CD4-positive, alpha-beta T cell (primary cell): ENCODE measurements at regions not wholly inside any gene's neighbourhood (a gene's known extent, or its start where the extent isn't known, plus 50 kb on each side); places are given as distances from the start of the nearest gene placed in this dataset.
"Not testable (repeated sequence)": the region's sequence is repeated elsewhere in the genome, so short reads cannot be mapped to it uniquely, and the experiment has no call there.

ENCODE experiments used
- ATAC-seq: fragments of 200-7000 bp; cut with Tn5 transposase; one replicate; pipeline ENCODE4 v1.10.0; 2022; ENCODE audit warnings: mild to moderate bottlenecking; ENCODE audit not compliant: poor library complexity
- CTCF ChIA-PET: fragments of 350-600 bp; sonication (Branson Sonifier 250); formaldehyde crosslinking; loops from one replicate; lab custom pipeline; 2021; ENCODE audit warnings: antibody characterized with exemption, inconsistent platforms; lab: Charles Lee
- POLR2A ChIA-PET: fragments of 350-600 bp; sonication (Branson Sonifier 250); formaldehyde crosslinking; loops from one replicate; lab custom pipeline; 2021; ENCODE audit warnings: antibody characterized with exemption, inconsistent platforms; lab: Charles Lee
- DNase-seq, 14 experiments: peaks; one replicate each; pipeline ENCODE4 v3.0.0-alpha.2; 2013 to 2020; ENCODE audit warnings: mixed read lengths in 2 of 14
- H3K27ac ChIP-seq, 2 donors: one replicate each; pipeline versions ENCODE4 v1.5.1 to v1.7.0; 2013; ENCODE audit warnings: low read length in 2 of 2, low read depth in 1 of 2, mild to moderate bottlenecking in 1 of 2
- H3K27me3 ChIP-seq, 2 experiments: 1 replicate in 1 of 2; 2 replicates in 1 of 2; pipeline versions ENCODE4 v1.6.1 to v1.7.0; 2013; ENCODE audit warnings: low read length in 2 of 2, control low read depth in 1 of 2, mild to moderate bottlenecking in 1 of 2, moderate library complexity in 1 of 2; ENCODE audit not compliant: insufficient read depth in 2 of 2, control insufficient read depth in 1 of 2
- H3K36me3 ChIP-seq: one replicate; pipeline ENCODE4 v1.6.1; 2013; ENCODE audit warnings: low read length, control low read depth; ENCODE audit not compliant: insufficient read depth
- H3K4me1 ChIP-seq: one replicate; pipeline ENCODE4 v1.6.1; 2013; ENCODE audit warnings: low read length, control low read depth; ENCODE audit not compliant: insufficient read depth
- H3K4me3 ChIP-seq: one replicate; pipeline ENCODE4 v1.5.1; 2013; ENCODE audit warnings: mild to moderate bottlenecking, low read length, moderate library complexity
- H3K9me3 ChIP-seq, 2 experiments: 1 replicate in 1 of 2; 2 replicates in 1 of 2; pipeline versions ENCODE4 v1.6.1 to v1.7.0; 2013; ENCODE audit warnings: low read length in 2 of 2, mild to moderate bottlenecking in 2 of 2, control low read depth in 1 of 2, moderate library complexity in 1 of 2; ENCODE audit not compliant: control insufficient read depth in 1 of 2, insufficient read depth in 1 of 2
- H3K27ac Mint-ChIP-seq: one replicate; pipeline ENCODE4 v1.8.0; 2020; ENCODE audit warnings: mixed read lengths
- H3K27me3 Mint-ChIP-seq: one replicate; pipeline ENCODE4 v1.8.0; 2021; ENCODE audit warnings: mixed read lengths
- H3K36me3 Mint-ChIP-seq: one replicate; pipeline ENCODE4 v1.8.0; 2021; ENCODE audit warnings: low read depth, mixed read lengths
- H3K4me1 Mint-ChIP-seq: one replicate; pipeline ENCODE4 v1.8.0; 2021; ENCODE audit warnings: low read depth, mixed read lengths
- H3K4me3 Mint-ChIP-seq: one replicate; pipeline ENCODE4 v1.8.0; 2020; ENCODE audit warnings: mild to moderate bottlenecking, mixed read lengths
- H3K9me3 Mint-ChIP-seq: one replicate; pipeline ENCODE4 v1.8.0; 2020; ENCODE audit warnings: mixed read lengths
- CTCF ChIP-seq: fragments of 200-600 bp; IDR thresholded peaks from one replicate; pipeline ENCODE4 v1.8.0; 2022; ENCODE audit warnings: antibody characterized with exemption, mild to moderate bottlenecking
- intact Hi-C, 2 experiments: fragments of 100-400 bp; cut with DNase I in 1 of 2; cut with micrococcal nuclease in 1 of 2; formaldehyde crosslinking; loops; one replicate each; pipeline versions ENCODE4 v1.15.1 to v1.9.0; 2023 to 2025; cut with DNase I, micrococcal nuclease

GRCh38 chr13:44313674-44314073, 60.0 kb upstream of the SERP2 start:
- H3K27me3 Mint-ChIP-seq = peaks cover 19% of the 10 kb centered on the region
- H3K27ac Mint-ChIP-seq = no peak overlapping the region
- peak in 2 of 14 experiments; percentile 18 to 38 for DNase-seq
- no peak for ATAC-seq
- no peaks in the 10 kb centered on the region for H3K36me3 ChIP-seq
- no peaks in the 10 kb centered on the region for H3K9me3 Mint-ChIP-seq
- no peak for TF ChIP-seq CTCF
- no peaks in the 10 kb centered on the region for H3K36me3 Mint-ChIP-seq
- intact Hi-C loops = no loop called here
- no peaks in the 10 kb centered on the region for H3K4me1 Mint-ChIP-seq
- no peaks in the 10 kb centered on the region for H3K9me3 ChIP-seq
- ChIA-PET CTCF (no interaction called here), POLR2A (no interaction called here)
- no peak overlapping the region for H3K27ac ChIP-seq
- H3K4me3 ChIP-seq = no peak overlapping the region
- H3K27me3 ChIP-seq = no peaks in the 10 kb centered on the region
- H3K4me3 Mint-ChIP-seq = no peak overlapping the region
- H3K4me1 ChIP-seq = no peaks in the 10 kb centered on the region

- H3K9me3 Mint-ChIP-seq, H3K27ac Mint-ChIP-seq, H3K4me3 Mint-ChIP-seq, ATAC-seq, H3K36me3 Mint-ChIP-seq, DNase-seq, H3K36me3 ChIP-seq, H3K27ac ChIP-seq, H3K4me1 ChIP-seq, H3K4me1 Mint-ChIP-seq, H3K4me3 ChIP-seq, CTCF ChIA-PET, POLR2A ChIA-PET, intact Hi-C loops, H3K27me3 ChIP-seq, H3K9me3 ChIP-seq: not testable (repeated sequence)
- H3K27me3 Mint-ChIP-seq = peaks cover 19% of the 10 kb centered on the region
Observed at GRCh38 chr13:44314160-44314559, 59.5 kb upstream of the SERP2 start.

GRCh38 chr13:44317752-44318151, 55.9 kb upstream of the SERP2 start:
- H3K9me3 Mint-ChIP-seq = no peaks in the 10 kb centered on the region
- DNase-seq (no peak), ATAC-seq (no peak)
- H3K4me1 Mint-ChIP-seq = no peaks in the 10 kb centered on the region
- no peak overlapping the region for H3K27ac Mint-ChIP-seq
- H3K36me3 ChIP-seq = no peaks in the 10 kb centered on the region
- peaks cover 14% of the 10 kb centered on the region for H3K27me3 Mint-ChIP-seq
- no peaks in the 10 kb centered on the region for H3K27me3 ChIP-seq
- ChIA-PET POLR2A (no interaction called here), CTCF (interaction anchor here (1.1 kb wide), 1 partner anchor 11 kb away, joined by 5 read pairs; no protein-coding TSS in a partner anchor)
- intact Hi-C loops = no loop called here
- no peaks in the 10 kb centered on the region for H3K36me3 Mint-ChIP-seq
- H3K4me1 ChIP-seq = no peaks in the 10 kb centered on the region
- H3K9me3 ChIP-seq = no peaks in the 10 kb centered on the region
- no peak overlapping the region for H3K4me3 Mint-ChIP-seq
- no peak for TF ChIP-seq CTCF
- no peak overlapping the region for H3K4me3 ChIP-seq
- no peak overlapping the region for H3K27ac ChIP-seq

GRCh38 chr13:44318161-44318560, 55.5 kb upstream of the SERP2 start:
- H3K4me3 Mint-ChIP-seq = no peak overlapping the region
- Histone ChIP-seq H3K4me1 (no peaks in the 10 kb centered on the region), H3K36me3 (no peaks in the 10 kb centered on the region), H3K4me3 (no peak overlapping the region), H3K9me3 (no peaks in the 10 kb centered on the region), H3K27me3 (no peaks in the 10 kb centered on the region), H3K27ac (no peak overlapping the region)
- H3K27ac Mint-ChIP-seq = no peak overlapping the region
- peaks cover 10% of the 10 kb centered on the region for H3K27me3 Mint-ChIP-seq
- H3K9me3 Mint-ChIP-seq = no peaks in the 10 kb centered on the region
- H3K36me3 Mint-ChIP-seq = no peaks in the 10 kb centered on the region
- ATAC-seq = no peak
- intact Hi-C loops = no loop called here
- no peak for DNase-seq
- H3K4me1 Mint-ChIP-seq = no peaks in the 10 kb centered on the region
- ChIA-PET POLR2A (no interaction called here), CTCF (interaction anchor here (1.1 kb wide), 1 partner anchor 11 kb away, joined by 5 read pairs; no protein-coding TSS in a partner anchor)
- TF ChIP-seq CTCF = no peak
